ENCODE measurements at regions not wholly inside any gene's neighbourhood (a gene's known extent, or its start where the extent isn't known, plus 50 kb on each side); places are given as distances from the start of the nearest gene placed in this dataset.

- no peak overlapping the region for H3K4me2 ChIP-seq
- H3K4me3 ChIP-seq (IDR thresholded peaks at IDR 0.05; ENCODE audit: insufficient read depth, low read depth, low read length) = no peak overlapping the region
- H3K36me3 ChIP-seq (ENCODE audit: insufficient read depth) = no peaks in the 10 kb centered on the region
- no peak overlapping the region for H3K9ac ChIP-seq
- no peak overlapping the region for H2AFZ ChIP-seq (ENCODE audit: low read depth)
- H3K27me3 ChIP-seq (ENCODE audit: insufficient read depth, low read depth) = no peaks in the 10 kb centered on the region
- no peak overlapping the region for H3K27ac ChIP-seq
- no peaks in the 10 kb centered on the region for H3K79me2 ChIP-seq (ENCODE audit: insufficient read depth, low read depth)
- no peak for TF ChIP-seq CTCF (conservative IDR thresholded peaks at IDR 0.05; ENCODE audit: low read depth, low read length)
- H3K4me1 ChIP-seq (ENCODE audit: low read depth, poor library complexity, severe bottlenecking) = no peaks in the 10 kb centered on the region
- H4K20me1 ChIP-seq (ENCODE audit: insufficient read depth) = no peaks in the 10 kb centered on the region
Observed at GRCh38 chr7:132690174-132690573, 113.9 kb upstream of the PLXNA4 start.

- H3K4me3 ChIP-seq (IDR thresholded peaks at IDR 0.05; ENCODE audit: insufficient read depth, low read depth, low read length) = no peak overlapping the region
- H3K27ac ChIP-seq = no peak overlapping the region
- no peak overlapping the region for H3K9ac ChIP-seq
Observed at GRCh38 chr7:132687981-132688383, 111.7 kb upstream of the PLXNA4 start.

GRCh38 chr7:132687016-132687415 lies 110.7 kb upstream of the PLXNA4 start:
- Histone ChIP-seq H4K20me1 (ENCODE audit: insufficient read depth) (no peaks in the 10 kb centered on the region), H3K27ac (no peak overlapping the region), H3K27me3 (ENCODE audit: insufficient read depth, low read depth) (no peaks in the 10 kb centered on the region), H3K4me3 (IDR thresholded peaks at IDR 0.05; ENCODE audit: insufficient read depth, low read depth, low read length) (no peak overlapping the region), H3K9ac (no peak overlapping the region), H3K4me2 (no peak overlapping the region), H2AFZ (ENCODE audit: low read depth) (no peak overlapping the region), H3K4me1 (ENCODE audit: low read depth, poor library complexity, severe bottlenecking) (no peaks in the 10 kb centered on the region), H3K36me3 (ENCODE audit: insufficient read depth) (no peaks in the 10 kb centered on the region), H3K79me2 (ENCODE audit: insufficient read depth, low read depth) (no peaks in the 10 kb centered on the region)
- TF ChIP-seq CTCF (conservative IDR thresholded peaks at IDR 0.05; ENCODE audit: low read depth, low read length) = no peak

More at GRCh38 chr7:132687981-132688383, 111.7 kb upstream of the PLXNA4 start:
- Histone ChIP-seq H3K4me2 (no peak overlapping the region), H3K36me3 (ENCODE audit: insufficient read depth) (no peaks in the 10 kb centered on the region), H4K20me1 (ENCODE audit: insufficient read depth) (no peaks in the 10 kb centered on the region), H3K27me3 (ENCODE audit: insufficient read depth, low read depth) (no peaks in the 10 kb centered on the region), H3K79me2 (ENCODE audit: insufficient read depth, low read depth) (no peaks in the 10 kb centered on the region), H2AFZ (ENCODE audit: low read depth) (no peak overlapping the region), H3K4me1 (ENCODE audit: low read depth, poor library complexity, severe bottlenecking) (no peaks in the 10 kb centered on the region)
- no peak for TF ChIP-seq CTCF (conservative IDR thresholded peaks at IDR 0.05; ENCODE audit: low read depth, low read length)

GRCh38 chr7:132685277-132685676 lies 109.0 kb upstream of the PLXNA4 start:
- Histone ChIP-seq H3K27me3 (ENCODE audit: insufficient read depth, low read depth) (no peaks in the 10 kb centered on the region), H2AFZ (ENCODE audit: low read depth) (no peak overlapping the region)
- no peak for TF ChIP-seq CTCF (conservative IDR thresholded peaks at IDR 0.05; ENCODE audit: low read depth, low read length)

More at GRCh38 chr7:132685277-132685676, 109.0 kb upstream of the PLXNA4 start:
- Histone ChIP-seq H3K4me2 (no peak overlapping the region), H3K27ac (no peak overlapping the region), H3K9ac (no peak overlapping the region), H3K36me3 (ENCODE audit: insufficient read depth) (no peaks in the 10 kb centered on the region), H4K20me1 (ENCODE audit: insufficient read depth) (no peaks in the 10 kb centered on the region), H3K79me2 (ENCODE audit: insufficient read depth, low read depth) (no peaks in the 10 kb centered on the region), H3K4me1 (ENCODE audit: low read depth, poor library complexity, severe bottlenecking) (peaks cover 6% of the 10 kb centered on the region), H3K4me3 (IDR thresholded peaks at IDR 0.05; ENCODE audit: insufficient read depth, low read depth, low read length) (no peak overlapping the region)
